Ovary (tissue), 7 donors: ENCODE measurements at regions not wholly inside any gene's neighbourhood (a gene's known extent, or its start where the extent isn't known, plus 50 kb on each side); places are given as distances from the start of the nearest gene placed in this dataset.

Experiments
- DNase-seq, 5 donors: peaks; one replicate each; pipeline ENCODE4 v3.0.0-alpha.2; 2019 to 2020
- H3K27ac ChIP-seq, 2 donors: fragments of 200-600 bp; one replicate each; pipeline versions ENCODE4 v1.5.1 to v1.8.0; 2019 to 2022
- H3K27me3 ChIP-seq: fragments of 200-600 bp; one replicate; pipeline ENCODE4 v1.8.0; 2022
- H3K36me3 ChIP-seq: fragments of 200-600 bp; sonication (generic); one replicate; pipeline ENCODE4 v1.5.1; 2019
- H3K4me1 ChIP-seq: one replicate; pipeline ENCODE4 v1.8.1; 2013; ENCODE audit warnings: mild to moderate bottlenecking, moderate library complexity; ENCODE audit not compliant: insufficient read depth
- H3K4me3 ChIP-seq: fragments of 200-600 bp; sonication (generic); one replicate; pipeline ENCODE4 v1.5.1; 2017
- H3K9me3 ChIP-seq, 2 donors: fragments of 200-600 bp in 1 of 2; sonication (generic) in 1 of 2; one replicate each; pipeline versions ENCODE4 v1.5.1 to v1.8.1; 2013 to 2019; ENCODE audit warnings: mild to moderate bottlenecking in 1 of 2, moderate library complexity in 1 of 2
- EP300 ChIP-seq: sonication (generic); formaldehyde crosslinking; IDR thresholded peaks from one replicate; pipeline ENCODE4 v1.6.1; 2017; ENCODE audit warnings: antibody characterized with exemption
- POLR2A ChIP-seq: fragments of 450-650 bp; IDR thresholded peaks from one replicate; pipeline ENCODE4 v1.6.1; 2017; ENCODE audit warnings: antibody characterized with exemption, mild to moderate bottlenecking, moderate library complexity
- WGBS, 3 donors: extraction: QIAGEN DNeasy Blood & Tissue Kit in 1 of 3; methylation state at CpG; one replicate each; pipeline versions ENCODE4 v1.1.5 to v1.1.7; 2013 to 2017; 5-methylcytosine and 5-hydroxymethylcytosine counted together
- intact Hi-C, 4 donors: fragments of 100-400 bp; cut with DNase I; formaldehyde crosslinking; loops; one replicate each; pipeline versions ENCODE4 v1.11.0 to v1.15.1; 2022 to 2023
- TF ChIP-seq, protein P1 (sequence below), 3 donors: fragments of 450-650 bp in 2 of 3; fragments of 200-600 bp in 1 of 3; IDR thresholded peaks; one replicate each; pipeline versions ENCODE4 v1.5.1 to v1.8.0; 2016 to 2022; ENCODE audit warnings: antibody characterized with exemption in 3 of 3, mild to moderate bottlenecking in 1 of 3
- donor health status: DM: no; HTN: no; CAD: no; lungs with moderate emphysema.
- donor health status: DM: no; HTN: no; CAD: no.
- donor health status: Bipolar disorder and iron deficiency.
- donor health status: DM: no; HTN: no; CAD: no.
- donor health status: DM: yes; HTN: yes; CAD: no.

DNA sequence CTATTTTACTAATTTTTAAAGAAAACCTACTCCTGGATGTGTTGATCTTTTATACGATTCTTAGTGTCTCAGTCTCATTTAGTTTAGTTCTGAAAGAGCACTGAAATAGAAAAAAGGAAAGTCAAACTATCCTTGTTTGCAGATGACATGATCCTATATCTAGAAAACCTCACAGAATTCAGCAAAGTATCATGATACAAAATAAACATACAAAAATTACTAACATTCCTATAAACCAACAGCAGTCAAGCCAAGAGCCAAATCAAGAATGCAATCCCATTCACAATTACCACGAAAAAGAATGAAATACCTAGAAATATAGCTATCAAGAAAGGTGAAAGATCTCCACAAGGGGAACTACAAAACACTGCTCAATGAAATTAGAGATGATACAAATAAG lies 225.8 kb upstream of the CDH18 start:
- Histone ChIP-seq H3K36me3 (no peaks in the 10 kb centered on the region), H3K27ac (no peak overlapping the region), H3K4me3 (no peak overlapping the region), H3K4me1 (no peaks in the 10 kb centered on the region), H3K9me3 (no peaks in the 10 kb centered on the region), H3K27me3 (no peaks in the 10 kb centered on the region)
- WGBS, 3 donors: 81 to 89% (median 88%) methylated on average over 2 of the region's 2 CpGs
- intact Hi-C loops: no loop called here
- TF ChIP-seq POLR2A (no peak), EP300 (no peak)
- TF ChIP-seq, protein P1, sequence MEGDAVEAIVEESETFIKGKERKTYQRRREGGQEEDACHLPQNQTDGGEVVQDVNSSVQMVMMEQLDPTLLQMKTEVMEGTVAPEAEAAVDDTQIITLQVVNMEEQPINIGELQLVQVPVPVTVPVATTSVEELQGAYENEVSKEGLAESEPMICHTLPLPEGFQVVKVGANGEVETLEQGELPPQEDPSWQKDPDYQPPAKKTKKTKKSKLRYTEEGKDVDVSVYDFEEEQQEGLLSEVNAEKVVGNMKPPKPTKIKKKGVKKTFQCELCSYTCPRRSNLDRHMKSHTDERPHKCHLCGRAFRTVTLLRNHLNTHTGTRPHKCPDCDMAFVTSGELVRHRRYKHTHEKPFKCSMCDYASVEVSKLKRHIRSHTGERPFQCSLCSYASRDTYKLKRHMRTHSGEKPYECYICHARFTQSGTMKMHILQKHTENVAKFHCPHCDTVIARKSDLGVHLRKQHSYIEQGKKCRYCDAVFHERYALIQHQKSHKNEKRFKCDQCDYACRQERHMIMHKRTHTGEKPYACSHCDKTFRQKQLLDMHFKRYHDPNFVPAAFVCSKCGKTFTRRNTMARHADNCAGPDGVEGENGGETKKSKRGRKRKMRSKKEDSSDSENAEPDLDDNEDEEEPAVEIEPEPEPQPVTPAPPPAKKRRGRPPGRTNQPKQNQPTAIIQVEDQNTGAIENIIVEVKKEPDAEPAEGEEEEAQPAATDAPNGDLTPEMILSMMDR (IDR thresholded peaks at IDR 0.05): no peak
- no peak for DNase-seq

DNA sequence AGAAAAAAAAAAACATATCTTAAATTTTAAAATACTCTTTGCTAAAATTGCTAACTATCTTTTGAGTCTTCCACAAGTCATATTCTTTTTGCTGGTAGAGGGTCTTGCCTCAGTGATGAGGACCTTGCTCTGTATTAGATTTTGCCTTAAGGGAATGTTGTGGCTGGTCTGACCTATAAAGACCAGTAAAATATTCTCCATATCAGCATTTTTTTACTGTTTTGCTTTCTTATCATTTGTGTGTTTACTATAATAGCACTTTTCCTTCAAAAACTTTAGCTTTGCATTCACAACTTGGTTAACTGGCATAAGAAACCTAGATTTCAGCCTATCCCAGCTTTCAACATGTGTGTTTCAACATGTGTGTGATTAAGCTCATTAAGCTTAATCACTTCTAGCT lies 224.7 kb upstream of the CDH18 start:
- H3K4me1 ChIP-seq: no peaks in the 10 kb centered on the region
- no peaks in the 10 kb centered on the region for H3K9me3 ChIP-seq
- no peak overlapping the region for H3K4me3 ChIP-seq
- no peaks in the 10 kb centered on the region for H3K36me3 ChIP-seq
- no peak overlapping the region for H3K27ac ChIP-seq
- intact Hi-C loops: no loop called here
- H3K27me3 ChIP-seq: no peaks in the 10 kb centered on the region
- no peak for TF ChIP-seq EP300
- TF ChIP-seq, protein P1 (IDR thresholded peaks at IDR 0.05): no peak
- TF ChIP-seq POLR2A: no peak
- no peak for DNase-seq

DNA sequence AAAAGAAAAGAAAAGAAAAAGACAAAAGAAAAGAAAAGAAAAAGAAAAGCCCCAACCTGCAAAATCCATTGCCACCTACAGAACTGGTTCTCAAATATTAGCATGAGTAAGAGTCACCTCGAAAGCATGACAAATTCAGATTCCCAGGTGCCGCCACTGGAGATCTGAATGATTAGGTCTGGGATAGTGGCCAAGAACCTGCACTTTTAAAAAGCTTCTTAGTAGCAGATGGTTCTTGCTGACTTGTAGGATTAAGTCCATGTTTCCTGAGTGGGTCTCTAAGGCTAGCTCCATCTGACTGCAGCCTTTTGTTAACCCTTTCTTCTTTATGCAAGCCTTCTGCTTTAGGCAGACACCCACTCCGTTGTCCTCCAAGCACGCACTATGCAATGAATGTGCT lies 178.5 kb upstream of the CDH18 start:
- Histone ChIP-seq H3K27me3 (no peaks in the 10 kb centered on the region), H3K4me3 (no peak overlapping the region), H3K27ac (no peak overlapping the region), H3K9me3 (no peaks in the 10 kb centered on the region), H3K36me3 (no peaks in the 10 kb centered on the region), H3K4me1 (no peaks in the 10 kb centered on the region)
- WGBS, 3 donors: 72 to 81% (median 79%) methylated on average over 4 of the region's 4 CpGs
- no peak for DNase-seq
- intact Hi-C loops: no loop called here
- no peak for TF ChIP-seq EP300
- no peak for TF ChIP-seq POLR2A
- TF ChIP-seq, protein P1 (IDR thresholded peaks at IDR 0.05): no peak

DNA sequence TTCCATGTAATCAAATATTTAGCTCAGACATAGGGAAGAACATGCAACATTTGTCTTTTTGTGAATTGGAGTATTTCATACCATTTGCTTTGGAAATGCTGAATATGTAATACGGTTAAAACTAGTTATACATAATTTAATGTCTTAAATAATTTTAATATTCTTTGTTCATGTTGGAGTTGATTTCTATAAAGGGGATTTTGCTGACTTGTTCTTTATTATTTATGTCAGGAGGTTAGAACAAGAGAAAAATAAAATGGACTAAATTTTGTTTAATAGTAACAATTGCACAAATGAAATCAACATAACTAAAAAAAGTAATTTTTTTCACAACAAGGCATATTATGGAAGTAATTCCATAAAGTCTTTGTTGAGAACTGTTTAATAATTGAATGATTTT lies 170.0 kb upstream of the CDH18 start:
- Histone ChIP-seq H3K27ac (no peak overlapping the region), H3K9me3 (no peaks in the 10 kb centered on the region), H3K4me3 (no peak overlapping the region), H3K36me3 (no peaks in the 10 kb centered on the region), H3K27me3 (no peaks in the 10 kb centered on the region), H3K4me1 (no peaks in the 10 kb centered on the region)
- 55 to 97% (median 93%) methylated on average over 1 of the region's 1 CpG for WGBS, 3 donors
- intact Hi-C loops: no loop called here
- no peak for DNase-seq
- no peak for TF ChIP-seq POLR2A
- TF ChIP-seq, protein P1 (IDR thresholded peaks at IDR 0.05): no peak
- TF ChIP-seq EP300: no peak

DNA sequence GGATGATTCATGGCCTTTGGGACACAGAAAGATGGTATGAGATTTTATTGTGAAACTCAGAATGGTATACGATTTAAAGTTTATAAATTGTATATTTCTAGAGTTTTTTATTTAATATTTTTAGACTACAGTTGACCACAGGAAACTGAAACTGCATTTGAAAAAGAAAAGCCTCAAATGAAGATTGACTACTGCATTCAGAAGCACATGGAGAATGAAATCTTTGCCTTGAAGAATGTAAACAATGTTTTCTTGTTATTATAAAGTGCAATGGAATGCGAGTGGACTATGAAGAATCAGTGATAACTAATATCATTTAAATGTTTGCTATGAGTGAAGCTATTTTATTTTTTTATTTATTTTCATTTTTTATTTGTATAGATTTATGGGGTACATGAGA lies 169.1 kb upstream of the CDH18 start:
- Histone ChIP-seq H3K4me1 (no peaks in the 10 kb centered on the region), H3K27me3 (no peaks in the 10 kb centered on the region), H3K36me3 (no peaks in the 10 kb centered on the region), H3K4me3 (no peak overlapping the region), H3K27ac (no peak overlapping the region), H3K9me3 (no peaks in the 10 kb centered on the region)
- intact Hi-C loops: no loop called here
- no peak for DNase-seq
- no peak for TF ChIP-seq EP300
- TF ChIP-seq, protein P1 (IDR thresholded peaks at IDR 0.05): no peak
- no peak for TF ChIP-seq POLR2A
- 18 to 57% (median 34%) methylated on average over 2 of the region's 2 CpGs for WGBS, 3 donors
